IMR-90 (cell line): ENCODE measurements at regions not wholly inside any gene's neighbourhood (a gene's known extent, or its start where the extent isn't known, plus 50 kb on each side); places are given as distances from the start of the nearest gene placed in this dataset.

Source experiments
- ATAC-seq: fragments of 200-7000 bp; cut with Tn5 transposase; 2 replicates; pipeline ENCODE4 v1.9.1; 2020; ENCODE audit warnings: low read depth, mild to moderate bottlenecking, moderate library complexity
- BruUV-seq: library from RNA; stranded (reverse); fragments of 400-500 nt; replicated peaks from 2 replicates; lab custom pipeline; 2021; lab: Mats Ljungman, UMichigan
- CTCF ChIA-PET: fragments of 300-600 bp; formaldehyde crosslinking; extraction: SDS; loops from one replicate; lab custom pipeline; 2021; ENCODE audit warnings: antibody characterized with exemption; lab: Yijun Ruan, JAX
- POLR2A ChIA-PET: fragments of 300-600 bp; sonication (Branson Sonifier 250); formaldehyde crosslinking; loops from one replicate; lab custom pipeline; 2022; ENCODE audit warnings: antibody characterized with exemption; ENCODE audit not compliant: unreplicated experiment; lab: Charles Lee
- DNase-seq: peaks from one replicate; pipeline ENCODE4 v3.0.0; 2013
- H2AFZ ChIP-seq: replicated peaks from 2 replicates; pipeline ENCODE3; 2013; ENCODE audit warnings: low read length, mild to moderate bottlenecking; ENCODE audit not compliant: poor library complexity
- H2AK5ac ChIP-seq: 2 replicates; pipeline ENCODE4 v1.6.1; 2013; ENCODE audit warnings: low read depth, low read length, inconsistent platforms
- H2AK9ac ChIP-seq: replicated peaks from 2 replicates; pipeline ENCODE3; 2013; ENCODE audit warnings: mild to moderate bottlenecking, low read depth, low read length, moderate library complexity; ENCODE audit not compliant: poor library complexity
- H2BK120ac ChIP-seq: 2 replicates; pipeline ENCODE4 v1.6.1; 2013; ENCODE audit warnings: low read depth, low read length, inconsistent platforms
- H2BK15ac ChIP-seq: 3 replicates; pipeline ENCODE4 v1.6.1; 2013; ENCODE audit warnings: low read depth, low read length, inconsistent platforms
- H2BK20ac ChIP-seq: 2 replicates; pipeline ENCODE4 v1.6.1; 2013; ENCODE audit warnings: low read depth, mild to moderate bottlenecking, inconsistent platforms, low read length, moderate library complexity
- H2BK5ac ChIP-seq: 2 replicates; pipeline ENCODE4 v1.6.1; 2013; ENCODE audit warnings: mild to moderate bottlenecking, low read depth, low read length, inconsistent platforms; ENCODE audit not compliant: poor library complexity, severe bottlenecking
- H3K14ac ChIP-seq: replicated peaks from 2 replicates; pipeline ENCODE4 v1.6.1; 2013; ENCODE audit warnings: low read depth, low read length, inconsistent platforms
- H3K18ac ChIP-seq: 2 replicates; pipeline ENCODE4 v1.6.1; 2013; ENCODE audit warnings: low read depth, low read length, control low read depth
- H3K23ac ChIP-seq: 2 replicates; pipeline ENCODE4 v1.6.1; 2013; ENCODE audit warnings: low read depth, low read length, inconsistent platforms
- H3K27ac ChIP-seq: 2 replicates; pipeline ENCODE4 v1.5.1; 2013; ENCODE audit warnings: mild to moderate bottlenecking, control low read depth, low read length; ENCODE audit not compliant: insufficient read depth
- H3K27me3 ChIP-seq: 2 replicates; pipeline ENCODE4 v1.6.1; 2013; ENCODE audit warnings: low read length; ENCODE audit not compliant: control insufficient read depth, insufficient read depth
- H3K36me3 ChIP-seq: 2 replicates; pipeline ENCODE4 v1.6.1; 2013; ENCODE audit warnings: low read length, mixed read lengths; ENCODE audit not compliant: control insufficient read depth, insufficient read depth
- H3K4ac ChIP-seq: 2 replicates; pipeline ENCODE4 v1.6.1; 2013; ENCODE audit warnings: low read depth, low read length, inconsistent platforms
- H3K4me1 ChIP-seq: 2 replicates; pipeline ENCODE4 v1.6.1; 2013; ENCODE audit warnings: low read length, mixed read lengths; ENCODE audit not compliant: control insufficient read depth, insufficient read depth
- H3K4me2 ChIP-seq: 2 replicates; pipeline ENCODE4 v1.6.1; 2013; ENCODE audit warnings: low read depth, mild to moderate bottlenecking, control low read depth, low read length, moderate library complexity
- H3K4me3 ChIP-seq: 2 replicates; pipeline ENCODE4 v1.5.1; 2013; ENCODE audit warnings: low read depth, mild to moderate bottlenecking, control low read depth, low read length, moderate library complexity; ENCODE audit not compliant: insufficient read depth
- H3K56ac ChIP-seq: 2 replicates; pipeline ENCODE4 v1.6.1; 2013; ENCODE audit warnings: low read length, inconsistent platforms; ENCODE audit not compliant: insufficient read depth; ENCODE audit errors: extremely low read depth
- H3K79me1 ChIP-seq, 2 experiments: 2 replicates each; pipeline ENCODE4 v1.6.1; 2013; ENCODE audit warnings: low read length in 2 of 2, inconsistent platforms in 1 of 2, low read depth in 1 of 2
- H3K9ac ChIP-seq: 2 replicates; pipeline ENCODE4 v1.6.1; 2013; ENCODE audit warnings: low read depth, low read length, control low read depth
- H3K9me1 ChIP-seq: 2 replicates; pipeline ENCODE4 v1.6.1; 2013; ENCODE audit warnings: low read length, inconsistent platforms; ENCODE audit not compliant: insufficient read depth
- H3K9me3 ChIP-seq: 2 replicates; pipeline ENCODE4 v1.6.1; 2013; ENCODE audit warnings: low read length; ENCODE audit not compliant: control insufficient read depth, insufficient read depth
- H4K20me1 ChIP-seq: 2 replicates; pipeline ENCODE4 v1.6.1; 2013; ENCODE audit warnings: low read length, inconsistent platforms; ENCODE audit not compliant: insufficient read depth
- H4K5ac ChIP-seq: 2 replicates; pipeline ENCODE4 v1.6.1; 2013; ENCODE audit warnings: mild to moderate bottlenecking, low read depth, low read length, control low read depth
- H4K8ac ChIP-seq, 2 experiments: 2 replicates each; pipeline ENCODE4 v1.6.1; 2013; ENCODE audit warnings: low read depth in 2 of 2, low read length in 2 of 2, control low read depth in 1 of 2, inconsistent platforms in 1 of 2
- H4K91ac ChIP-seq: 2 replicates; pipeline ENCODE4 v1.6.1; 2013; ENCODE audit warnings: low read depth, low read length, inconsistent platforms; ENCODE audit not compliant: insufficient read depth
- POLR2A ChIP-seq: IDR thresholded peaks from 2 replicates; pipeline ENCODE4 v1.6.1; 2012; ENCODE audit warnings: mild to moderate bottlenecking, low read depth, low read length
- SMC3 ChIP-seq: fragments of 150-350 bp; IDR thresholded peaks from 2 replicates; pipeline ENCODE4 v1.6.1; 2016; ENCODE audit warnings: low read depth, mild to moderate bottlenecking, antibody characterized with exemption, low read length, moderate library complexity
- WGBS, 2 experiments: methylation state at CpG; one replicate each; pipeline versions ENCODE4 v1.1.5 to v1.1.7; 2013; ENCODE audit warnings: missing lambda C conversion rate in 2 of 2; ENCODE audit not compliant: insufficient read length in 1 of 2; ENCODE audit errors: extremely low coverage in 2 of 2; 5-methylcytosine and 5-hydroxymethylcytosine counted together
- dilution Hi-C: fragments of 300-500 bp; cut with HindIII; formaldehyde crosslinking; loops from one replicate; pipeline ENCODE4 v1.14.3; 2018; ENCODE audit warnings: low sequenced_read_pairs; ENCODE audit not compliant: unreplicated experiment
- in situ Hi-C: fragments of 300-500 bp; cut with MboI; formaldehyde crosslinking; loops from 3 replicates; pipeline ENCODE4 v1.14.3; 2019; ENCODE audit warnings: low sequenced_read_pairs, inconsistent platforms, mixed read lengths
- intact Hi-C: fragments of 100-400 bp; cut with micrococcal nuclease; formaldehyde crosslinking; loops from 2 replicates; pipeline ENCODE4 v1.10.0; 2022

- H3K9me3 ChIP-seq, result peaks cover 16% of the 10 kb centered on the region
- H2BK15ac ChIP-seq, result no peak overlapping the region
- no peak overlapping the region for H4K8ac ChIP-seq
- H2AK5ac ChIP-seq, result no peak overlapping the region
- no peak overlapping the region for H3K18ac ChIP-seq
- TF ChIP-seq SMC3, result no peak
- TF ChIP-seq POLR2A, result no peak
- no peak overlapping the region for H2AFZ ChIP-seq
- no peak overlapping the region for H3K4me2 ChIP-seq
- WGBS, 2 experiments, result no CpG with 5 or more reads among the region's 6 CpGs
- ATAC-seq, result no peak
- no peak overlapping the region for H3K9ac ChIP-seq
- no TSS peak for BruUV-seq
- H4K5ac ChIP-seq, result no peak overlapping the region
- in situ Hi-C loops, result no loop called here
- dilution Hi-C loops, result no loop called here
- H3K23ac ChIP-seq, result no peak overlapping the region
- H3K4me3 ChIP-seq, result no peak overlapping the region
- H3K4ac ChIP-seq, result no peak overlapping the region
- H3K79me1 ChIP-seq, result no peaks in the 10 kb centered on the region
- H3K36me3 ChIP-seq, result no peaks in the 10 kb centered on the region
- no peaks in the 10 kb centered on the region for H3K9me1 ChIP-seq
- H4K20me1 ChIP-seq, result no peaks in the 10 kb centered on the region
- no peak overlapping the region for H3K56ac ChIP-seq
- no peak overlapping the region for H4K91ac ChIP-seq
- ChIA-PET CTCF (no interaction called here), POLR2A (no interaction called here)
- no peaks in the 10 kb centered on the region for H3K4me1 ChIP-seq
- no peak overlapping the region for H3K14ac ChIP-seq
- H2BK20ac ChIP-seq, result no peak overlapping the region
- no peak overlapping the region for H2BK5ac ChIP-seq
- no peaks in the 10 kb centered on the region for H3K27me3 ChIP-seq
- no peak overlapping the region for H2AK9ac ChIP-seq
- no peak overlapping the region for H3K27ac ChIP-seq
- intact Hi-C loops, result no loop called here
- no peak overlapping the region for H2BK120ac ChIP-seq
- DNase-seq, result no peak
These were observed 194.7 kb upstream of the TLL1 start for GRCh38 chr4:165678236-165678935.
